IPS-NIHi7 (cell line): ENCODE measurements at regions not wholly inside any gene's neighbourhood (a gene's known extent, or its start where the extent isn't known, plus 50 kb on each side); places are given as distances from the start of the nearest gene placed in this dataset.
"Not testable (repeated sequence)": the region's sequence is repeated elsewhere in the genome, so short reads cannot be mapped to it uniquely, and the experiment has no call there.

ENCODE experiments used
- DNase-seq: peaks from one replicate; pipeline ENCODE4 v3.0.0; 2012; ENCODE audit warnings: mixed read lengths; ENCODE audit errors: extremely low spot score

GRCh38 chrX:110965409-110966090 lies 130.4 kb upstream of the PAK3 start:
- no peak for DNase-seq

- peak; percentile 67 for DNase-seq
Measured at GRCh38 chrX:110964786-110965185, 131.2 kb upstream of the PAK3 start.

- no peak for DNase-seq
Measured at GRCh38 chrX:110962451-110962850, 133.5 kb upstream of the PAK3 start.

GRCh38 chrX:110955706-110956105 lies 140.3 kb upstream of the PAK3 start:
- DNase-seq, result no peak

GRCh38 chrX:110954428-110955100 lies 141.4 kb upstream of the PAK3 start:
- no peak for DNase-seq

- DNase-seq, result no peak
Measured at GRCh38 chrX:110951472-110952269, 144.3 kb upstream of the PAK3 start.

- peak; percentile 55 for DNase-seq
Measured at GRCh38 chrX:110944751-110945675, 149.4 kb upstream of the CHRDL1 start.

GRCh38 chrX:110944311-110944750 lies 148.7 kb upstream of the CHRDL1 start:
- DNase-seq, result peak; percentile 59

- DNase-seq, result no peak
Measured at GRCh38 chrX:110941906-110942305, 146.3 kb upstream of the CHRDL1 start.

- DNase-seq, result no peak
Measured at GRCh38 chrX:110938977-110939732, 143.5 kb upstream of the CHRDL1 start.

GRCh38 chrX:110924871-110925270 lies 129.3 kb upstream of the CHRDL1 start:
- no peak for DNase-seq

- DNase-seq, result no peak
Measured at GRCh38 chrX:110920991-110921390, 125.4 kb upstream of the CHRDL1 start.

- DNase-seq, result no peak
Measured at GRCh38 chrX:110915570-110915969, 120.0 kb upstream of the CHRDL1 start.

GRCh38 chrX:110915111-110915510 lies 119.5 kb upstream of the CHRDL1 start:
- no peak for DNase-seq

GRCh38 chrX:110914281-110914680 lies 118.7 kb upstream of the CHRDL1 start:
- DNase-seq, result no peak

- not testable (repeated sequence) for DNase-seq
Measured at GRCh38 chrX:110904747-110905146, 109.1 kb upstream of the CHRDL1 start.

GRCh38 chrX:110881971-110882370 lies 86.4 kb upstream of the CHRDL1 start:
- no peak for DNase-seq

- DNase-seq, result no peak
Measured at GRCh38 chrX:110877326-110877725, 81.7 kb upstream of the CHRDL1 start.

GRCh38 chrX:110871839-110872238 lies 76.2 kb upstream of the CHRDL1 start:
- no peak for DNase-seq

- no peak for DNase-seq
Measured at GRCh38 chrX:110866421-110866820, 70.8 kb upstream of the CHRDL1 start.

- DNase-seq, result no peak
Measured at GRCh38 chrX:110863883-110864282, 68.3 kb upstream of the CHRDL1 start.
